HCT116 (cell line): ENCODE measurements at regions not wholly inside any gene's neighbourhood (a gene's known extent, or its start where the extent isn't known, plus 50 kb on each side); places are given as distances from the start of the nearest gene placed in this dataset.

Source experiments
- ATAC-seq: fragments of 200-7000 bp; cut with Tn5 transposase; 2 replicates; pipeline ENCODE4 v1.9.1; 2020; ENCODE audit warnings: mild to moderate bottlenecking, moderate library complexity
- BruUV-seq: library from RNA; stranded (reverse); fragments of 400-500 nt; replicated peaks from 2 replicates; lab custom pipeline; 2021; lab: Mats Ljungman, UMichigan
- CTCF ChIA-PET: fragments of 300-600 bp; sonication (Branson Sonifier 250); formaldehyde crosslinking; loops from one replicate; lab custom pipeline; 2021; ENCODE audit warnings: antibody characterized with exemption; lab: Charles Lee
- POLR2A ChIA-PET: fragments of 300-600, 350-600 bp; sonication (Branson Sonifier 250); formaldehyde crosslinking; loops from one replicate; lab custom pipeline; 2021; ENCODE audit warnings: antibody characterized with exemption; lab: Charles Lee
- RAD21 ChIA-PET, 2 experiments: fragments of 300-600 bp; sonication (Branson Sonifier 250); formaldehyde crosslinking; loops; one replicate each; lab custom pipeline; 2023; ENCODE audit warnings: low total read pairs in 2 of 2; ENCODE audit not compliant: uncharacterized antibody in 2 of 2, unreplicated experiment in 2 of 2, low non-redundant PET in 1 of 2; lab: Charles Lee
- DNase-seq: peaks from one replicate; pipeline ENCODE4 v3.0.0-alpha.2; 2010; ENCODE audit warnings: low read depth, low spot score
- H2AFZ ChIP-seq: fragments of 200-600 bp; shearing (Covaris generic), sonication (generic); 2 replicates; pipeline ENCODE4 v1.6.1; 2017; ENCODE audit warnings: low read depth, mixed run types, mixed read lengths, antibody characterized with exemption, low read length; ENCODE audit not compliant: poor library complexity, severe bottlenecking
- H3K27ac ChIP-seq: 2 replicates; pipeline ENCODE4 v1.5.1; 2012; ENCODE audit warnings: low read depth, low read length
- H3K27me3 ChIP-seq: fragments of 200-600 bp; sonication (generic); 2 replicates; pipeline ENCODE4 v1.6.1; 2016; ENCODE audit warnings: mixed run types, low read length, mixed read lengths; ENCODE audit not compliant: insufficient read depth
- H3K36me3 ChIP-seq, 2 experiments: fragments of 200-500 bp in 1 of 2; fragments of 200-600 bp in 1 of 2; sonication (Bioruptor generic) in 1 of 2; sonication (generic) in 1 of 2; 2 replicates each; pipeline versions ENCODE4 v1.5.1 to v1.6.1; 2014 to 2016; ENCODE audit warnings: low read length in 2 of 2, inconsistent platforms in 1 of 2, mixed read lengths in 1 of 2, mixed run types in 1 of 2; ENCODE audit not compliant: insufficient read depth in 2 of 2, control insufficient read depth in 1 of 2
- H3K4me1 ChIP-seq, 2 experiments: fragments of 200-600 bp in 1 of 2; sonication (generic) in 1 of 2; 2 replicates each; pipeline versions ENCODE4 v1.5.1 to v1.6.1; 2012 to 2017; ENCODE audit warnings: low read length in 2 of 2, inconsistent platforms in 1 of 2, mild to moderate bottlenecking in 1 of 2, mixed read lengths in 1 of 2, mixed run types in 1 of 2, moderate library complexity in 1 of 2; ENCODE audit not compliant: insufficient read depth in 2 of 2, control insufficient read depth in 1 of 2
- H3K4me2 ChIP-seq: fragments of 200-600 bp; sonication (generic); 2 replicates; pipeline ENCODE4 v1.6.1; 2017; ENCODE audit warnings: mixed run types, low read length, mixed read lengths
- H3K4me3 ChIP-seq, 2 experiments: fragments of 200-600 bp in 1 of 2; sonication (generic) in 1 of 2; replicated peaks in 1 of 2; 2 replicates each; pipeline ENCODE4 v1.5.1; 2011 to 2016; ENCODE audit warnings: low read length in 2 of 2, control low read depth in 1 of 2, low read depth in 1 of 2, mild to moderate bottlenecking in 1 of 2, mixed read lengths in 1 of 2, mixed run types in 1 of 2
- H3K79me2 ChIP-seq: fragments of 200-600 bp; sonication (generic); 2 replicates; pipeline ENCODE4 v1.6.1; 2017; ENCODE audit warnings: mild to moderate bottlenecking, mixed run types, low read length, moderate library complexity, mixed read lengths; ENCODE audit not compliant: insufficient read depth
- H3K9ac ChIP-seq: fragments of 200-600 bp; sonication (generic); 2 replicates; pipeline ENCODE4 v1.6.1; 2016; ENCODE audit warnings: low read length, mixed read lengths
- H3K9me2 ChIP-seq: fragments of 200-600 bp; sonication (generic), shearing (Covaris generic); 2 replicates; pipeline ENCODE4 v1.6.1; 2017; ENCODE audit warnings: mixed run types, mild to moderate bottlenecking, moderate library complexity; ENCODE audit not compliant: insufficient read depth
- H3K9me3 ChIP-seq, 2 experiments: fragments of 200-500 bp in 1 of 2; fragments of 200-600 bp in 1 of 2; sonication (Bioruptor generic) in 1 of 2; sonication (generic) in 1 of 2; 2 replicates each; pipeline ENCODE4 v1.6.1; 2014 to 2017; ENCODE audit warnings: low read length in 2 of 2, mixed read lengths in 2 of 2, inconsistent platforms in 1 of 2, low read depth in 1 of 2, mild to moderate bottlenecking in 1 of 2, mixed run types in 1 of 2, moderate library complexity in 1 of 2; ENCODE audit not compliant: control insufficient read depth in 1 of 2, insufficient read depth in 1 of 2
- H4K20me1 ChIP-seq: fragments of 200-600 bp; sonication (generic), shearing (Covaris generic); 2 replicates; pipeline ENCODE4 v1.6.1; 2017; ENCODE audit warnings: mixed run types, mild to moderate bottlenecking, moderate library complexity; ENCODE audit not compliant: insufficient read depth
- CBX3 ChIP-seq: IDR thresholded peaks from 2 replicates; pipeline ENCODE4 v1.6.1; 2012; ENCODE audit warnings: low read depth
- EGR1 ChIP-seq: IDR thresholded peaks from 2 replicates; pipeline ENCODE4 v1.6.1; 2012; ENCODE audit warnings: low read depth
- EZH2 ChIP-seq: fragments of 200-600 bp; sonication (generic); IDR thresholded peaks from 2 replicates; pipeline ENCODE4 v1.6.1; 2017; ENCODE audit warnings: antibody characterized with exemption, mixed run types
- JUND ChIP-seq: IDR thresholded peaks from 2 replicates; pipeline ENCODE4 v1.6.1; 2012
- POLR2A ChIP-seq: IDR thresholded peaks from 2 replicates; pipeline ENCODE4 v1.7.0; 2011; ENCODE audit warnings: borderline replicate concordance; ENCODE audit not compliant: insufficient read depth, insufficient read length; ENCODE audit errors: extremely low read depth
- POLR2AphosphoS5 ChIP-seq: IDR thresholded peaks from 2 replicates; pipeline ENCODE4 v1.6.1; 2011; ENCODE audit warnings: mild to moderate bottlenecking, low read depth, low read length, moderate library complexity
- RAD21 ChIP-seq: IDR thresholded peaks from 2 replicates; pipeline ENCODE4 v1.6.1; 2012; ENCODE audit warnings: low read depth, mild to moderate bottlenecking
- SIN3A ChIP-seq: IDR thresholded peaks from 2 replicates; pipeline ENCODE4 v1.6.1; 2012; ENCODE audit warnings: low read depth
- SRF ChIP-seq: IDR thresholded peaks from 2 replicates; pipeline ENCODE4 v1.6.1; 2012; ENCODE audit warnings: low read depth
- TCF7L2 ChIP-seq: IDR thresholded peaks from 2 replicates; pipeline ENCODE4 v1.7.0; 2011; ENCODE audit warnings: borderline replicate concordance, inconsistent platforms; ENCODE audit not compliant: insufficient read depth, insufficient read length; ENCODE audit errors: extremely low read depth
- YY1 ChIP-seq: IDR thresholded peaks from 2 replicates; pipeline ENCODE4 v1.6.1; 2011; ENCODE audit warnings: low read length, low read depth, moderate library complexity, mild to moderate bottlenecking; ENCODE audit not compliant: insufficient replicate concordance; ENCODE audit errors: extremely low read depth
- ZBTB33 ChIP-seq: IDR thresholded peaks from 2 replicates; pipeline ENCODE4 v1.6.1; 2011; ENCODE audit warnings: mild to moderate bottlenecking, low read length, moderate library complexity; ENCODE audit not compliant: insufficient replicate concordance; ENCODE audit errors: extremely low read depth
- ZNF274 ChIP-seq: fragments of 200-500 bp; sonication (Bioruptor generic); IDR thresholded peaks from 2 replicates; pipeline ENCODE4 v1.6.1; 2014; ENCODE audit warnings: mild to moderate bottlenecking, low read depth, low read length, inconsistent platforms
- intact Hi-C: fragments of 100-400 bp; cut with micrococcal nuclease; formaldehyde crosslinking; loops from 2 replicates; pipeline ENCODE4 v1.10.0; 2022
- TF ChIP-seq, protein P1 (sequence below): IDR thresholded peaks from 2 replicates; pipeline ENCODE4 v1.6.1; 2012

DNA sequence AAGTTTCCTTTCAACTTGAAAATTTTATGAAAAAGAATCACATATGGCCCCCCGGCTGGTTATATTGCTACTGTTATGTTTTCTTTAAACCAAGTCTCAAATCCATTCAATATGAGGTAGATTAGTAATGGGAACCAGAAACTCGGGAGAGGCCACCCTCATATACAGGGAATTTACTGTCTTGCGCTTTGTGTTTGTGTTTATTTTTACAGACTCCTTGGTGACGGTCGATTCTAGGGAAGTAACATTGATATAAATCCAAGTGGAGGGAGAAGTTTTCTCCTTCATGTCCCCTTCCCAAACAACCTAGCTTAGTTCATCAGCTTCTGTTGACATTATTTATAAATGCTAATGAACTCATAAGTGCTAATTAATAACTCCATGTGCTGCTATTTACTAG, 163.5 kb upstream of the LMO4 start:
- no peak overlapping the region for H3K27ac ChIP-seq
- intact Hi-C loops: no loop called here
- H3K4me3 ChIP-seq: no peak overlapping the region
- H3K9me3 ChIP-seq: no peaks in the 10 kb centered on the region
- no peaks in the 10 kb centered on the region for H3K79me2 ChIP-seq
- no peaks in the 10 kb centered on the region for H4K20me1 ChIP-seq
- DNase-seq (no peak), ATAC-seq (no peak)
- H3K9ac ChIP-seq: no peak overlapping the region
- H2AFZ ChIP-seq: no peak overlapping the region
- no peaks in the 10 kb centered on the region for H3K36me3 ChIP-seq
- H3K4me2 ChIP-seq: no peak overlapping the region
- BruUV-seq: no TSS peak
- POLR2A ChIA-PET: no interaction called here
- TF ChIP-seq RAD21 (no peak), TCF7L2 (no peak), POLR2A (no peak), CBX3 (no peak), EGR1 (no peak), ZNF274 (no peak), SIN3A (no peak), EZH2 (no peak), JUND (no peak)
- CTCF ChIA-PET: no interaction called here
- RAD21 ChIA-PET: no interaction called here
- no peaks in the 10 kb centered on the region for H3K4me1 ChIP-seq
- no peaks in the 10 kb centered on the region for H3K9me2 ChIP-seq
- no peaks in the 10 kb centered on the region; the same call in 1 of the 2 replicates for H3K27me3 ChIP-seq

DNA sequence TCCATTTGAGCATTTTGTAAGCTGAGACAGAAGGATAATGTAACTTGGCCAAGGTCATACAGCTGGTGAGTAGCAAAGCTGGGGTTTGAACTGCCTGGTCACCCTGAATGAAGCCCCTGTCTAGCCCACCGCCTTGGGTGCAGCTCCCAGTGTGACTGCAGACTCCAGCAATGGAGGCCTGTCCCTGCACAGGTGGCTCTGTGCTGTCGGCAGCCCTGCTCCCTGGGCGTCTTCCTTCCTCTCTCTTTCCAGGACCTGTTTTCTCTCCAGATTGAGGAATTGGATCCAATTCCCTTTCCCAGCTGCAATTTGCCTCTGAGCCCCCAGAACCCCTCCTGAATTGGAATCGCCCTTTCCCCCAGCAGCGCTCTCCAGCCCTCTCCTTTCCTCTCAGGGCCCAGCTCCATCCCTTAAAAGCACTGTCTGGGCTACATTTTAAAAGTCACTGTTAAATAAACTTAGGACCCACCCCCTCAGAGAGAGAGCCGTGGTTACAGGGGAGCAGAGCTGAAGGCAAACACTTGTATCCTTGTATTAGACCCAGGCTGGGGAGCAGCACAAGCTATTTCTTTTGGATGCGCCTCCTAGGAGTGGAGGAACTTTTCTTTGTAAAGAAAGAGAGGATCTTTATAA, 161.4 kb upstream of the LMO4 start:
- ChIA-PET RAD21 (no interaction called here), CTCF (no interaction called here), POLR2A (no interaction called here)
- no peak overlapping the region for H2AFZ ChIP-seq
- H3K4me2 ChIP-seq: no peak overlapping the region
- H3K27me3 ChIP-seq: peaks cover 5% of the 10 kb centered on the region; the same call in 1 of the 2 replicates
- no peaks in the 10 kb centered on the region for H3K4me1 ChIP-seq
- no peaks in the 10 kb centered on the region for H4K20me1 ChIP-seq
- H3K9me2 ChIP-seq: no peaks in the 10 kb centered on the region
- no TSS peak for BruUV-seq
- ATAC-seq (no peak), DNase-seq (no peak)
- intact Hi-C loops: no loop called here
- H3K4me3 ChIP-seq: no peak overlapping the region
- H3K9ac ChIP-seq: no peak overlapping the region
- no peak for TF ChIP-seq POLR2AphosphoS5
- TF ChIP-seq ZBTB33: no peak
- TF ChIP-seq, protein P1, sequence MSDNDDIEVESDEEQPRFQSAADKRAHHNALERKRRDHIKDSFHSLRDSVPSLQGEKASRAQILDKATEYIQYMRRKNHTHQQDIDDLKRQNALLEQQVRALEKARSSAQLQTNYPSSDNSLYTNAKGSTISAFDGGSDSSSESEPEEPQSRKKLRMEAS: no peak
- TF ChIP-seq POLR2A: no peak
- no peak for TF ChIP-seq YY1
- no peak for TF ChIP-seq SRF
- H3K79me2 ChIP-seq: no peaks in the 10 kb centered on the region
- no peaks in the 10 kb centered on the region for H3K9me3 ChIP-seq
- no peak overlapping the region for H3K27ac ChIP-seq
- H3K36me3 ChIP-seq: no peaks in the 10 kb centered on the region
